ENCODE measurements at regions not wholly inside any gene's neighbourhood (a gene's known extent, or its start where the extent isn't known, plus 50 kb on each side); places are given as distances from the start of the nearest gene placed in this dataset.

GRCh38 chr14:38107216-38107631 is 100.5 kb upstream of the SSTR1 start:
- TF ChIP-seq CTCF (conservative IDR thresholded peaks at IDR 0.05; ENCODE audit: low read depth, low read length) (no peak), EZH2 (IDR thresholded peaks at IDR 0.05; ENCODE audit: borderline replicate concordance, low read depth, low read length, poor library complexity, severe bottlenecking) (no peak)
